ENCODE measurements at regions not wholly inside any gene's neighbourhood (a gene's known extent, or its start where the extent isn't known, plus 50 kb on each side); places are given as distances from the start of the nearest gene placed in this dataset.

DNA sequence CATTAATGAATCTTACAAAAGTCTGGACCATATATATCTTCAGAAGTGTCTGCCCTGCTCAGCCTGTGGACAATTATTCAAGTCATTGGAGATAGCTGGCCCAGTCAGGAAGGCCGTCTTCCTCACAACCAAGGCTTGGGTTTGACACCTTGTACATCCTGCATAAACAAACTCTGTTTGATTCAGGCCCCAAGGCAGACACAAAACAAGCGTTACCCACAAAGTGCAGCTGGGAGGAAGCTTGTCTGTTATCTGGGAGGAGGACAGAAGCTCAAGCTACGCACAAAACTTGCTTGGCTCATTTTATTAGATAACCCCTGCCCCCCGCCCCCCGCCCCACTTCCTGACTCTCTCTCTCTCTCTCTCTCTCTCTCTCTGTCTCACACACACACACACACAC is 166.9 kb upstream of the WDR11 start:
- Mint-ChIP-seq H3K9me3 (ENCODE audit: low read depth) (no peaks in the 10 kb centered on the region), H3K4me1 (no peaks in the 10 kb centered on the region), H3K27ac (no peak overlapping the region), H3K27me3 (no peaks in the 10 kb centered on the region), H3K4me3 (no peak overlapping the region), H3K36me3 (no peaks in the 10 kb centered on the region)
- ATAC-seq = no peak
- CTCF ChIA-PET = no interaction called here
- no peak for DNase-seq

GRCh38 chr10:120685136-120685535 is 166.0 kb upstream of the WDR11 start:
- Mint-ChIP-seq H3K27ac (no peak overlapping the region), H3K9me3 (ENCODE audit: low read depth) (no peaks in the 10 kb centered on the region), H3K36me3 (no peaks in the 10 kb centered on the region), H3K27me3 (no peaks in the 10 kb centered on the region), H3K4me1 (no peaks in the 10 kb centered on the region), H3K4me3 (no peak overlapping the region)
- ATAC-seq (no peak), DNase-seq (no peak)
- CTCF ChIA-PET = no interaction called here

DNA sequence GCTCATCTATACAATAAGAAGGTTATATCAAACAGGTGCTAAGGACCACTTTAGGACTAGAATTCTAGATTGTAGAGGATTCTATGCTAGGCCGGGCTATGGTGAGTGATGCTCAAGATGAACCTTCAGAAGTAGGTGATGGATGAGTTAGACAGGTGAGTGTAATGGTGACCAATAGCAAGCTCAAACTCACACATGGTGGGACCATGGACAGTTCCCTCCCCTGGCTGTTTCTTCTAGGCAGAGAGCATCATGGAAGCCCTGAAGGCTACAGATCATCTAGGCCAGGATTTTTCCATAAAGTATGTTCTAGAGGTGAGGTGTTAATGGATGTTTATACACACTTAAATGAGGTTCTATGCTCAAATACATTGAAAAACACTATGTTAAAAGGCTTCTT is 162.2 kb upstream of the WDR11 start:
- ATAC-seq = no peak
- no peaks in the 10 kb centered on the region for H3K27me3 Mint-ChIP-seq
- CTCF ChIA-PET = no interaction called here
- no peak overlapping the region for H3K27ac Mint-ChIP-seq
- H3K4me1 Mint-ChIP-seq = no peaks in the 10 kb centered on the region
- H3K4me3 Mint-ChIP-seq = no peak overlapping the region
- H3K9me3 Mint-ChIP-seq (ENCODE audit: low read depth) = no peaks in the 10 kb centered on the region
- DNase-seq = no peak
- H3K36me3 Mint-ChIP-seq = no peaks in the 10 kb centered on the region

DNA sequence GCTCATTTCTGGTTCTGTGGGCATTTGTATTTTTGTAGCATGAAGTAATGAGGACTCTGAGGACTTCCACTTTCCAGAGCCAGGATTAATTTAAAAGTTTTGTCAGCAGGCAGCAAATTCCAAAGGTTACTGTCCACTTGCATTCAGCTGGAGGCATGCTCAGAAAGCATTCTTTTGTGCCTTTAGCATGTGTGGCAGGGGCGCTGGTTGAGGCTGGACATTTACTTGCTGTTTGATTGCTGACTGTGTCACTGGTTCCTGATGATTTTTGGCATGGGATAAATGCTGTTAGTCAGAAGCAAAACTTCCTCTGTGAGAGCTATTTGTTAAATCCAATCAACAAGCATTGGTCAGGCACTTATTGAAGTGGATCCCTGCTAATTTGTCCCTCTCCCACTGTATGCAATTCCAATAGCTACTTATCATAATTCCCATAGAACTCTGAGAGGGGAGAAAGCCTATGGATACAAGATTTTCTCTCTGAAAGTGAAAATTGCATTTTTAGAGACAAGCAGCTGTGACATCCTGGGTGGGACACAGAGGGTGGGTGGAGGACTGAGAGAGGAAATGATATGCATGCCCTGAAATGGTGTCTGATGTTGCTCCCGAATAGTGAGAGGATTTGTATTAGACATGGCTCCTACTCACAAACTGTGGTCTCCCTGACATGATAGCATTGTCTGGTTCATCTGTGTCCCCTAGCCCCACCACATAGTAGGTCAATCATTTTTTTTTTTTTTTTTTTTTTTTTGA is 161.2 kb upstream of the WDR11 start:
- no peaks in the 10 kb centered on the region for H3K27me3 Mint-ChIP-seq
- H3K4me3 Mint-ChIP-seq = no peak overlapping the region
- no peaks in the 10 kb centered on the region for H3K36me3 Mint-ChIP-seq
- ATAC-seq = no peak
- no peak overlapping the region for H3K27ac Mint-ChIP-seq
- H3K4me1 Mint-ChIP-seq = no peaks in the 10 kb centered on the region
- no peaks in the 10 kb centered on the region for H3K9me3 Mint-ChIP-seq (ENCODE audit: low read depth)
- DNase-seq = no peak
- CTCF ChIA-PET = no interaction called here

GRCh38 chr10:120691625-120692024 is 159.5 kb upstream of the WDR11 start:
- Mint-ChIP-seq H3K27me3 (no peaks in the 10 kb centered on the region), H3K4me3 (no peak overlapping the region), H3K4me1 (no peaks in the 10 kb centered on the region), H3K36me3 (no peaks in the 10 kb centered on the region), H3K9me3 (ENCODE audit: low read depth) (no peaks in the 10 kb centered on the region), H3K27ac (no peak overlapping the region)
- DNase-seq = no peak
- no peak for ATAC-seq
- CTCF ChIA-PET = no interaction called here

GRCh38 chr10:120700426-120700825 is 150.7 kb upstream of the WDR11 start:
- Mint-ChIP-seq H3K9me3 (ENCODE audit: low read depth) (peaks cover 12% of the 10 kb centered on the region), H3K36me3 (no peaks in the 10 kb centered on the region), H3K27me3 (no peaks in the 10 kb centered on the region), H3K4me3 (no peak overlapping the region), H3K4me1 (no peaks in the 10 kb centered on the region), H3K27ac (no peak overlapping the region)
- ATAC-seq (no peak), DNase-seq (no peak)
- CTCF ChIA-PET = no interaction called here

GRCh38 chr10:120701381-120701780 is 149.8 kb upstream of the WDR11 start:
- Mint-ChIP-seq H3K9me3 (ENCODE audit: low read depth) (peaks cover 12% of the 10 kb centered on the region), H3K4me3 (no peak overlapping the region), H3K4me1 (no peaks in the 10 kb centered on the region), H3K27me3 (no peaks in the 10 kb centered on the region), H3K27ac (no peak overlapping the region), H3K36me3 (no peaks in the 10 kb centered on the region)
- CTCF ChIA-PET = no interaction called here
- no peak for ATAC-seq
- DNase-seq = no peak

GRCh38 chr10:120702032-120702431 is 149.1 kb upstream of the WDR11 start:
- H3K36me3 Mint-ChIP-seq = no peaks in the 10 kb centered on the region
- no peaks in the 10 kb centered on the region for H3K27me3 Mint-ChIP-seq
- CTCF ChIA-PET = no interaction called here
- no peak overlapping the region for H3K27ac Mint-ChIP-seq
- H3K4me1 Mint-ChIP-seq = no peaks in the 10 kb centered on the region
- no peak for DNase-seq
- H3K9me3 Mint-ChIP-seq (ENCODE audit: low read depth) = peaks cover 12% of the 10 kb centered on the region
- no peak for ATAC-seq
- no peak overlapping the region for H3K4me3 Mint-ChIP-seq

DNA sequence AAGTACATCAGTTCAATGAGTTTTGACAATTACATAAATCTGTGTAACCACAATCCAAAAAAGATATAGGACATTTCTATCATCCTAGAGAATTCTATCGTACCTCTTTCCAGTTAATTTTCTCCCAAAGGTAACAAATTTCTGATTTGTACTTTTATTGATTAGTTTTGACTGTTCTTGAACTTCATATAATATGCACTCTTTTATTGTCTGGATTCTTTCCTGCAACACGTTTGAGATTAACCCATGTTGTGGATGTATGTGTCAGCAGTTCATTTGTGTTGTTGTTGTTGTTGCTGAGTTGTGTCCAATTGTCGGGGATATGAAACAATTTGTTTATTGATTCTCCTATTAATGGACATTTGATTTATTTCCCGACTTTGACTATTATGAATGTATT is 145.9 kb upstream of the WDR11 start:
- no peaks in the 10 kb centered on the region for H3K9me3 Mint-ChIP-seq (ENCODE audit: low read depth)

GRCh38 chr10:120710076-120710475 is 141.1 kb upstream of the WDR11 start:
- ATAC-seq (no peak), DNase-seq (no peak)
- Mint-ChIP-seq H3K27me3 (no peaks in the 10 kb centered on the region), H3K27ac (no peak overlapping the region), H3K4me1 (no peaks in the 10 kb centered on the region), H3K4me3 (no peak overlapping the region), H3K9me3 (ENCODE audit: low read depth) (no peaks in the 10 kb centered on the region), H3K36me3 (no peaks in the 10 kb centered on the region)
- CTCF ChIA-PET = no interaction called here

More for the DNA sequence above, 145.9 kb upstream of the WDR11 start:
- CTCF ChIA-PET = no interaction called here
- Mint-ChIP-seq H3K36me3 (no peaks in the 10 kb centered on the region), H3K4me3 (no peak overlapping the region), H3K27me3 (no peaks in the 10 kb centered on the region), H3K4me1 (no peaks in the 10 kb centered on the region), H3K27ac (no peak overlapping the region)
- DNase-seq (no peak), ATAC-seq (no peak)

DNA sequence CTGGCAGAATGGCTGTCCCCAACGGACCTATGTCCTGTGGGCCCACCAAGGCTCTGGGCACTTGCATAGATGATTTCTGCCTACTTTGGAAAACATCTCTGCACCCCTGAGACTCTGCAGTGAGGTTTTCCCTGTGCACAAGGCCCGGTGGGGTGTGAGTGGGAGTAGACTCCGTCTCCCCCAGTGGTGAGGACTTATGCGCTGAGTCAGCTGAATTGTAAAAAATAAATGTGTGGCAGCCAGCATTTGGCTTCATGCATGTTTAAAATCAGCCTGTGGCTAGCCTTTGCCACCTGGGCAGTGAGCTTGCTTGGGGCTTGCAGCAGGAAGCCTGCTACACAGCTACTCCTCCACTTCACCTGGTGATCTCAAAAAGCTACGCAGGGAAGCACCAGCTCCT is 139.3 kb upstream of the WDR11 start:
- DNase-seq = no peak
- Mint-ChIP-seq H3K36me3 (no peaks in the 10 kb centered on the region), H3K4me1 (no peaks in the 10 kb centered on the region), H3K4me3 (no peak overlapping the region), H3K27me3 (no peaks in the 10 kb centered on the region), H3K9me3 (ENCODE audit: low read depth) (no peaks in the 10 kb centered on the region), H3K27ac (no peak overlapping the region)
- no peak for ATAC-seq
- CTCF ChIA-PET = no interaction called here

GRCh38 chr10:120713573-120714205 is 137.5 kb upstream of the WDR11 start:
- Mint-ChIP-seq H3K27ac (no peak overlapping the region), H3K4me1 (no peaks in the 10 kb centered on the region)
- no peak for ATAC-seq

DNA sequence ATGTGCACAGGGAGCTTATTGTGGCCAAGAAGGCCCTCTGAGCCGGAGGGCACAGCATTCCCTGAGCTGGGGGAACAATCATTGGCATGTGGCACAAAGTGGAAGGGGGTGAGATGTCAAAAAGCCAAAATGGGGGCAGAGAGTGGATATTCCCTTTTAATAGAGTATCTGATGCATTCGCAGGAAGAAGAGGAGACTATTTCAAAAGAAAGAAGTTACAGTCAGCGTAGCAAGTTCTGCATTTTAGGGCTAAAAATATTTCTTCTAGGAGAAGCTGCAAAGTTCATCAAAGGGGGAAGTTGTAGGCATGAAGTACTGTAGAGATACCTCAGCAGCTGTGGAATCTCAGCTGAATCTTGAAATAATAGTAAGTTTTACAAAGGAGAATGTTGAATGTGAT is 136.0 kb upstream of the WDR11 start:
- Mint-ChIP-seq H3K9me3 (ENCODE audit: low read depth) (no peaks in the 10 kb centered on the region), H3K27ac (no peak overlapping the region), H3K4me3 (no peak overlapping the region), H3K36me3 (no peaks in the 10 kb centered on the region), H3K27me3 (no peaks in the 10 kb centered on the region), H3K4me1 (no peaks in the 10 kb centered on the region)
- CTCF ChIA-PET = no interaction called here
- DNase-seq (no peak), ATAC-seq (no peak)

More at GRCh38 chr10:120713573-120714205, 137.5 kb upstream of the WDR11 start:
- Mint-ChIP-seq H3K27me3 (no peaks in the 10 kb centered on the region), H3K4me3 (no peak overlapping the region), H3K36me3 (no peaks in the 10 kb centered on the region), H3K9me3 (ENCODE audit: low read depth) (no peaks in the 10 kb centered on the region)
- CTCF ChIA-PET = no interaction called here
- DNase-seq = no peak

- H3K4me1 Mint-ChIP-seq = no peaks in the 10 kb centered on the region
- no peaks in the 10 kb centered on the region for H3K36me3 Mint-ChIP-seq
- H3K27me3 Mint-ChIP-seq = no peaks in the 10 kb centered on the region
- no peak overlapping the region for H3K4me3 Mint-ChIP-seq
- no peaks in the 10 kb centered on the region for H3K9me3 Mint-ChIP-seq (ENCODE audit: low read depth)
- ATAC-seq (no peak), DNase-seq (no peak)
- CTCF ChIA-PET = no interaction called here
- no peak overlapping the region for H3K27ac Mint-ChIP-seq
Measured at GRCh38 chr10:120719333-120719732, 131.8 kb upstream of the WDR11 start.
